GM21786 (cell line): ENCODE measurements at regions not wholly inside any gene's neighbourhood (a gene's known extent, or its start where the extent isn't known, plus 50 kb on each side); places are given as distances from the start of the nearest gene placed in this dataset.
"Not testable (repeated sequence)": the region's sequence is repeated elsewhere in the genome, so short reads cannot be mapped to it uniquely, and the experiment has no call there.

ENCODE experiments used
- ATAC-seq: cut with Tn5 transposase; IDR thresholded peaks from one replicate; pipeline ENCODE4 v1.9.1; 2021; ENCODE audit not compliant: unreplicated experiment

GRCh38 chr17:27049104-27049784 is 244.7 kb upstream of the WSB1 start:
- no peak for ATAC-seq

DNA sequence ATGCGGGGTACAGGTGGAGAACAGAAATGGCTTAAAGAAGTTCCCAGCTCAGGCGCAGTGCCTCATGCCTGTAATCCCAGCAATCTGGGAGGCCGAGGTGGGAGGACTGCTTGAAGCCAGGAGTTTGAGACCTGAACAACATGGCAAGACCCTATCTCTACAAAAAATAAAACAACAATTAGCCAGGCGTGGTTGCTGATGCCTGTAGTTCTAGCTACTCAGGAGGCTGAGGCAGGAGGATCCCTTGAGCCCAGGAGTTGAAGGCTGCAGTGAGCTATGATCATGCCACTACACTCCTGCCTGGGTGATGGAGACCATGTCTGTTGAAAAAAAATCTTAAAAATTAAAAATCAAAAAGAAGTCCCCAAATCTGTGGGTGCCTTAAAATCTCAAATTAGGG is 228.3 kb upstream of the WSB1 start:
- ATAC-seq: no peak

DNA sequence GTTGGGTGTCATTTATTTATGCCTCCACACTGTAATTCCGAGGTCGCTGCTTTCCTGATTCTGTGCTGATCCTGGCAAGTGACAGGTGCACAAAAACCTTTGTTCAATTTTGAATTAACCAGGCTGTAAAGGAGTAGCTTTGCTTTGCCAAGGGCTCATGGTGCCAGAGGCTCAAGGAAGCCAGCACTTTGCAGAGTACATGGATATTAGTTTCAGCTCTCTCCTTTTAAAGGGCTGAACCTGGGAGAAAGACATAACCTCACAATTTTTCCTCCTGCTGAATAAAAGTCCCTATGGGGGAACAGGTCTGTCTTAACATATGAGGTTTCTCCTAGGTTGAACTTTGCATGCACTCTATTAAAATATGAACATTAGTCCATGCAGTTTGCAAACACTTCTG is 227.6 kb upstream of the WSB1 start:
- no peak for ATAC-seq

GRCh38 chr17:27069842-27070508 is 223.9 kb upstream of the WSB1 start:
- ATAC-seq: no peak

DNA sequence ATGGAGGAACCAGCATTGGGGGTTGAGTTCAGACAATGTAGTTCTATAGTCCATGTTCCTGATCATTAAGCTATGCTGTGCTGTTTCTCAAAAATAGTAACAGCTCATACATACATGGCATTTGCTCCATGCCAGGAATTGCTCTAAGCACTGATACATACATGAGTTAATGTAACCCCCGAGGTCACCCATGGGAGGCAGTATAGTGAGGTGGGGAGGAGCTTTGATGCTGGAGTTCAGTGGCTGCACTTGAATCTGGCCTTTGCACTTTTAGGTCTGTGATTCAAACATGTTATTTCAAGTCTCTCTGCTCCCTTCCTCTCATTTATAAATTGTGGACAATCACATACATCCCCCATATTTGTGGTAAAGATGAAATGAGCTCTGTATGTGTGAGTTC is 223.1 kb upstream of the WSB1 start:
- no peak for ATAC-seq

GRCh38 chr17:27072885-27073284 is 221.0 kb upstream of the WSB1 start:
- no peak for ATAC-seq

DNA sequence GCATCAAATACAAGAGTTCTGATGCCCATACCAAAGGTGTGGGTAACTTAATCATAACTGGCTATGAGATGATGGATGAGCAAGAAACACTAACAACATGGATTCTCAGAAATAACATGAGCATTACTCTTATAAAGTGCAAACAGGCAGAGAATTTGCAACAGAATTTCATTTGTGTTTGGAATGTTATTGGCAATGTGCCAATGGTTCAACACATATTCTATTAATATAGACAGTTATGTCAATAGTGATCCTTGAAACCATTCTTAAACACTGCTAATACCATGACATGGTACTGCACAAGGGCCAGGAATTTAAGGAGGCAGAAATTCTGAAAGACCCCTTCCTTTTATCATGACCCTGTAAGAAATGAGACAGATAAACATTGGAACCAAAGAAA is 217.1 kb upstream of the WSB1 start:
- no peak for ATAC-seq

DNA sequence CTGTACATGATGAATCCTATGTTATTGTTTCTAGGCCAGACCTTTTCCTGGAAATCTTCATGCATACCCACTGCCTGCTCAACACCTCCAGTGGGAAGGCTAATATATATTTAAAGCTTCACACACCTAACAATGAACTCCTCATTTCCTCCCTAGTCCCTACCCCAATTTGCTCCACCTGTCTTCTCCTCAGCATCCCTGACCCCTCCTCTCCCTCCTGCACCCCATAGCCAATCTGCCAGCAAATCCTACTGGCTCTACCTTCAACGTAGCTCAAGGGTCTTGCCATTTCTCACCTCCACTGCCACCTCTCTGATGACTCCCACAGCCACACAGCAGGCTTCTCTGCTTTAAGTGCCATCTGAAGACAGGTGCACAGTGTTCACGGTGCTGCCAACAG is 215.6 kb upstream of the WSB1 start:
- ATAC-seq: no peak

- ATAC-seq: no peak
These were observed 214.3 kb upstream of the WSB1 start for GRCh38 chr17:27079660-27080059.

DNA sequence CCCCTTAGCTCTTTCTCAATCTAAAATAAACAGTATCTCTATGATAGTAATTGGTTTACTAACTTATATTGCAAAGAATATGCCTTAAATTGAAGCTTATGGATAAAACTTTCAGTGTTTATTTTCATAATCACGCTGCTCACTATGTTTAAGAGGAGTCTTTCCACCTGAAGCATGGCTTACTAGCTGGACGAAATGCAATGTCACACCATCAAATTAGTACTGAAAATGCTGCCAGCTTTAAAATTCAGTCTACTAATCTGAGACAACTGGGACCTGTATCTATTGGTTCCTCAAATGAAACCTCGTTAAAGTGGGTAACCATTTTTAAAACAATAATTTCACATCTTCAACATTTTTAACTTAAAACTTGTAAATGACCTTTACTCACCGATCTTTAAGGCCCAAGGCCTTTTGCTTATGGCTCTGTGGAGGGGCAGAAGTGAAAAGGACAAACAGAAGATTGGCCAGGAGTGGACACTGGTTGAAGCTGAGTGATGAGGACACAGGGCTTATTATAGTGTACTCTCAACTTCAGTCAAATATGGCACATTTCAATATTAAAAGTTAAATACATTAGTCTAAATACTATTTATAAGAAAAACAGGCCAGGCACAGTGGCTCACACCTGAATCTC is 212.8 kb upstream of the WSB1 start:
- no peak for ATAC-seq

- no peak for ATAC-seq
These were observed 211.7 kb upstream of the WSB1 start for GRCh38 chr17:27082023-27082774.

GRCh38 chr17:27082775-27083154 is 211.1 kb upstream of the WSB1 start:
- no peak for ATAC-seq

GRCh38 chr17:27083408-27084185 is 210.3 kb upstream of the WSB1 start:
- ATAC-seq: no peak

- ATAC-seq: no peak
These were observed 208.4 kb upstream of the WSB1 start for GRCh38 chr17:27085517-27085916.

- ATAC-seq: no peak
These were observed 207.4 kb upstream of the WSB1 start for GRCh38 chr17:27086526-27086925.

GRCh38 chr17:27087935-27088766 is 205.8 kb upstream of the WSB1 start:
- ATAC-seq: no peak

DNA sequence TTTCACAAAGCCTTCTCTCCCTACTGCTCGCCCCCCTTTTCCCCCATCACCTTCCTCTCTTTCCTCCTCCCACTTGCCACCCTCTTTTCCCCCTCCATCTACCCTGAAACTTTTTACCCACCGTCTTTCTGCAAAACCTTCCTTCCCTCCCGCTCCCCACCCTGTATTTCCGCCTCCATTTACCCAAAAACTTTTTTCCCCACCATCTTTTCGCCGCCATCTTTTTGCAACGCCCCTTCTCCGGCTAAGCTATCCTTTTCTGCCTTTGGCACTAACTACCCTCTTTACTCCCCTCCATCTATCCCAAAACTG is 205.2 kb upstream of the WSB1 start:
- ATAC-seq: no peak

DNA sequence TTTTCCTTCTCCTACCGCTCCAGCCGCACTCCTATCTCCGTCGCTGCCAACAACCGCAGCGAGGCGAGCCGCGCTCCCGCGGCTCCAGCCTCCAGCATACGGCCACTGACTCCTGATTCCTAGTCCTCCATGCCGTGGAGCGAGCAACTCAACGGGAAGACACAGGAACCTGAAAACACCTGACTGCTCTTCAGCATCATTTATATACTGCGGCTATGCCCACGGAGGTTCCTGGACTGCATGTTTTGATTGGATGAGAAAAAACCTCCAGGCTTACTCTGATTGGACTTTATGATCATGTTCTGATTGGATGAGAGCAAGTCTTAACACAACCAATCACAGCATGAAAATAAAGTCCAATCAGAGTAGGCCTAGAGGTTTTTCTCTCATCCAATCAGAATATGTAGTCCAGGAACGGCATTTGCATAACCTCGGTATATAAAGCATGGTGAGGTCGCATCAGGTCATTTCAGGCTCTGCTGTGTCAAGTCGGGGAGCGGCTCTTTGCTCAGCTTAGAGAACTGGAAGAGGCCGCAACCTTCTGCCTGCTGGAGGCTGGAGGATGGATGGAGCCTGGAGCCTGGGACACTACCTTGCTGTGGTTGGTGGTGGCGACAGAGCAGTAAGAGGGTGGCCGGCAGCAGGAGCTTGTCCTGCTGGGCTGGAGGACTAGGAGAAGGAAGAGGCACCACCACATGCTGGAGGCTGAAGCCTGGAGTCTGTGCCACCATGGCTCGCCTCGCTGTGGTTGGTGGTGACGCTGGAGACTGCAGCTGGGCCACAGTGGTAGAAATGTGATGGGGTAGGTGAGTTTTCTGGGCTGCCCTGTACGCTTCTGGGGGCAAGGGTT is 204.6 kb upstream of the WSB1 start:
- ATAC-seq: not testable (repeated sequence)

DNA sequence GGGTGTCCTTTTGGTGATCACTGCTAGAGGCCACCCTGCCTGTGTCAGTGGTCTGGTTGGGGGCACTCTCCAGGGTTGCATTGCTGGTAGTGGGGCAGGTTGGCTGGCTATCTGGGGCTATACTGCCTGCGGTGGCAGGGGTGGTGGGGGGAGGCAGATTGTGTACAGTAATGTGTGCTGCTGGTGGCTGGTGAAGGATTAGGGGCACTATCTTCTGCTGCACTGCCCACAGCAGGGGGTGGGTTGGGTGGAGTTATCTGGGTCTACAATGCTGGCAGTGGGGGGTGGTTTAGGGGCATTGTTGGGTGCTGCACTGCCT is 204.0 kb upstream of the WSB1 start:
- ATAC-seq: no peak
